Activated CD4-positive, alpha-beta T cell treated with anti-CD3 and anti-CD28 coated beads, Interleukin-2, amount 50 U/mL, for 4 hours (primary cell): ENCODE measurements at regions not wholly inside any gene's neighbourhood (a gene's known extent, or its start where the extent isn't known, plus 50 kb on each side); places are given as distances from the start of the nearest gene placed in this dataset.

Experiments
- DNase-seq, 2 experiments: peaks; one replicate each; pipeline ENCODE4 v3.0.0-alpha.2; 2020

DNA sequence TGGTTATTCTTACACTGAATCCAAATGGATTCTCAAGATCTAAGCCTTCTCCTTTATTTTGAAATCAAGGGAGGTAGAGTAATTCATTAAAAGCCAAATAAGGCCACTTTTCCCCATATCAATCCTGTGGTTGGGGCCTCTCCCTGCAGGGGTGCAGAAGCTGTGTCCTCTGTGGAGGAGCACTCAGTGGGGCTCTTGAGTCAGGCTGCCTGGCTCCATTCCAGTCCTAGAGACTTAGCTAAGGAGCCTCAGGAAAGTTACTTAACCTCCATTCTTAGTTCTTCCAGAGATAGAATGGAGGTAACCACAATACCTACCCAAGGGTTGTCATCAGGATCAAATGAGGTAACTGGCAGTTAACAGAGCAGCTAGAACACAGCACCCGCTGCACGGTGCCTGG is 564.3 kb downstream of the CMPK2 start:
- no peak for DNase-seq

DNA sequence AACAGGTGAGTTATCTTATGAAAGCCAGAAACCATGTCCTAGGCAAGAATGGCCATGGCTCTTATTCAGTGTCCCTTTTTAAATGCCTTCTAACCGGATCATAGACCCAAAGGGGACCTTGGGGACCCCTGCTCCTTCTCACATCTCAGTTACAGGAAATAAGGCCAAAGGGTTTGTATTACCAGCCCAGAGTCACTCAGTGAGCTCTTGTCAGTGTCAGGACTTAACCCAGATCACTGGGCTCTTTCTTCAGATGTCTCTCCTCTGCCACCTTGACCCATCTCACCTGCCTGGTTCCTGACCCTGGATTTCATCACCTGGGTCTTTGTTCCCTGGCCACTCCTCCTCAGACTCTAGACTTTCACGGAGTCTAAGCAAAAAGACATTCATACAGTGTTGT is 556.7 kb downstream of the CMPK2 start:
- DNase-seq, result no peak

DNA sequence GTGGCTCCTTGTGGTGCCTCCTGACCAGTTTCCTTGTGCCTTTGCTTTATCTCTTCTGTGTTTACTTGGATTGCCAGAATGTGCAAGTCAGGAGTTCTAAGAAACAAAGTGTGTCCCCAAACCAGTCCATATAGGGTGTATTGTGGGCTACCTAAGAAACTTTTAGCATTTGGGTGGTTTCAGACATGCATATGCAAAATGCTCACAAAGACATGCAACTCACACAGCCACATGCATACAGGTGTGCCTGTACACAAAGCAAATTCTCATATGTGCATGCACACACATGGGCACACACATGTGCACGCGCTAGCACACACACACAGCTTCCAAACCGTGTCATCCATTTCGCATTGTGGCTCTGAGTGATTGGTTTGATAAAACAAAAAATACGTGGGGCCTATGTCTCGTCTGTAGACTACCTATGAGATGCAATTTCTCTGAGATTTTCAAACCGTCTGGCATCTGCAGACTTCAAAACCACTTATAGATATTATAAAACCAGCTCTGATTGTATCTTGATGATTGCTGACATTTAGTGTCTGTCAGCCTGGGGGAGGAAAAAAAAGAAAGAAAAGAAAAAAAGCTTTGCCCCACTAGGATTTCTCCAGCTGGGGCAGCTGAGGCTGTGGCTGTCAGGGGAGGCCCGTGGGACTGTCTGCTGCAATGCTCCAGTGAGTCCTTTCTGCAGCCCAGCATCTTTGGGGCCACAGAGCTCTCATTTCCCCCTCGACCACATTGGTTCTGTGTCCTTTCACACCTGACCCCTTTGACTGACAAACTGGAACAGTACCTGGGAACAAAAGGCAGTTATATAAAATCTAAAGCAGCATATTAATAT is 556.1 kb downstream of the CMPK2 start:
- no peak for DNase-seq

DNA sequence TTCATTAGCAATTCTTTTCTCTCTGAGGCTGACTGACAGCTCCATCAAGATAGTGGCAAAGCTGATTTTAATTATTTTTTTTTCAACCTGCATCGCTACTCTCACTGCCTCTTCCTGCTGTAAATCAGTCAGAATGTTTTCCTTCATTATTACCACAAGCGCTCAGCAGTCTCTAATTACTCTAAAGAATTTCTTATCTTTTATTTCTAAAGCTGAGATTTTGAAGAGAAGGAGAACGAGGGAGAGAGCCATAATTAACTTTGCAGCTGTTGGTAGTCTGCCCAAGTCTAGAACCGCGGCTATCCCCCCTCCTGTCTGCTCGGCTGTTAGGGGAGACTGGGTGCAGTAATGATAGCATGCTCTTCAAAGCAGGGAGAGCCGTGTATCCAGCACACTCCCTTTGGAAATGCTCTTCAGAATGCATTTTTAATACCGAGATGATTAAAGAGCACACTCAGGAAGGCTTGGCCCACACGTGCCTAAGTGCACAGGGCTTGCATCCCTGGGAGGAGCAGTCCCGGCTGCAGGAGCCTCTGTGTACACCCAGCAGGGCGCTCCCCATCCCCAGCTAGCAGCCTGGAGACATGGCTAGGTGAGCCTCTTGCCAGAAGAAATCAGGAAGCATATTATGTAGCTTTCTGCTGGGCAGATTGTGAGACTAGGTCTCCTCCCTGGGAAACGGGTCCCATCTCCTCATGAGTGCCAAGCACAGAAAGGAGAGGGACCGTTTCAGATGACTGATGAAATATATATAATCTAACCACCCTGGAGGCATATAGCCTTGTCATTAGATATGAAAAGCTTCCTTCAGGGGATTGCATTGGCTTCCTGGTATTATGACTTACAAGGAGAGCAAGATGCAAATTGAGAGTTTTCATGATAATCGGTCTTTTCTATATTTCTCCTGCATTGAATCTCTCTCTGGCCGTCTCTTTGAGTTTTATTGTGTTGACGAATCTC is 555.2 kb downstream of the CMPK2 start:
- DNase-seq, result no peak

DNA sequence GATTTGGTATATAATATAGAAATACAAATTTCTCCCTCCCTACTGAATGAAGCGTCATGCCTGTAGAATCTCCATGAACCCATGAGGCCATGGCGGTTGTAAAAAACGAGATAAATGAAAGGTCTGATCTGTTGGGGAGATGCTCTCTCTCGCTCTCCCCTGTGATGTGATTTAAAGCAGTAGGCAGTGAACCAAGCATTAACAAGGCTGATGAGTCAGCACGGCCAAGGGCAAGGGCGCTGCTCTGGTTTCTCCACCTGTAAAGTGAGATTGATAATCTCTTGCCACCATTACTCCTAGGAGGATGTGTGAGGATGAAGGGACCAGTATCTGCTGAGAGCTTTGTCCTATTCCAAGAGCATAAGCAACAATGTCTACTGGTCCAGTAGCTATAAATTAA is 553.3 kb downstream of the CMPK2 start:
- no peak for DNase-seq

DNA sequence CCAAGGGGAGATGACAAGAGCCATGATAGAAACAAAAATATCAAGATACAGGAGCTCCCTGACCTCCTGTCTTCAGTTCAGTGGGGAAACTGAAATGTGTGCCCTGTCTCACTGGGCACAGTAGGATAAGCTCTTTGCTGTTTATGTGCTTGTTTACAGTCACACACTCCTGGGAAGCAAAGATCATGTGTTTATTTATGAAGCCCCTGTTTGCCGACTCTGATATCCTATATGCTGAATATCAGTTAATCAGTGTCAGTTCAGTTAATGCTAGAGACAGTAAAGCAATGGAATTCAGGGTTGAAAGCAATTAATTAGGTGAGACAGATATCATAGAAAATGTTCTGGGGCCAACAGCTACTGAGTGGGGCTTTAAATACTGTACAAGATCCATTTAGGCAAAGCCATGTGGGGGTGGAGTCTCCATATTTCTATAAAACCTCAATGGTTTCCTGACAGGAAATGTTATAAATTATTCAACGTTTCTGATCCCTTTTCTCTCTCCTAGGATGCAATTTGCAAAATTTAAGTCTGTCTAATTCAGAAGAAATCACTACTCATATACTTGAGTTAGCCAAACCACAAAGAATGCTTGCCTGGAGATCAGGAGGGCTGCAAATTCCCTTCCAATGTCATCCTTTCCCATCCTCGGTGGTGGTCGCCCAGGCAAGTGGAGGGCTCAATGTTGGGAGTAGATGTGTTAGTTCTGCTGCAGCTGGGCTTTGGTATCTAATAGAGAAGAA is 551.3 kb downstream of the CMPK2 start:
- DNase-seq, result no peak

DNA sequence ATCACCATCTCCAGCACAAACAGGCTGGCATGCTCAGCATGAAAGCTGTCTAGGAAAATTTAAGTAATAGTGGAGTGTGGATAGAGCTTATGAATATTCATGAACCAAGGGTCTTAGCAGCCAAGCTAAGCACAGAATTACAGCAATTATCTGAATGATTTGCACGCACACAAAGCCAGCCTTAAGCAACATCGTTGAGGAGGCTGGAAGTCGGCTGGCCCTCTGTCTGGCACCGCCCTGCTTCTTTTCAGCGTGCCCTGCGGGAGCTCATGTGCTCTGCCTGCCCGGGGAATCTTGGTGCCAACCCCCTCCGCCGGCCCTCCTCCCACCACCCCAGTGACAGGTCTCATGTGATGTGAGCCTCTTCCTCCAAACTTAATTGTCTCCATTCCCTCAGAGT is 540.1 kb downstream of the CMPK2 start:
- no peak for DNase-seq

DNA sequence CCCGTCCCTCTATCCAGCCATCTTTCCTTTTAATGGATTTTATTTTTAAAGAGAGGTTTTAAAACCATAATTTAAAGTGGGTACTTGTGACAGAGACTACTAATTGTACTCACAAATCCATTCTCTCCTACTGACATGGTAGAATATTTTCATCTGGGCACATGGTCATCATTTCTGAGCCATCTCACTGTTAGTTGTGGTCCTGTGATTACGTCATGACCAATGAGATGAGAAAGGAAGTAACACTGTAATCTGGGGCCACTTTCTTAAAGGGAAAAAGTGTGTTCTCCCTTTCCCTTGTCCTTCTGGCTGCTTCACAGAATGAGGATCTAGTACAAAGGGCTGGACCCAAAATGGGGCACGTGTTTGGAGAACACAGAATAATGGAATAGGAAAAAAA is 538.7 kb downstream of the CMPK2 start:
- DNase-seq, result no peak

DNA sequence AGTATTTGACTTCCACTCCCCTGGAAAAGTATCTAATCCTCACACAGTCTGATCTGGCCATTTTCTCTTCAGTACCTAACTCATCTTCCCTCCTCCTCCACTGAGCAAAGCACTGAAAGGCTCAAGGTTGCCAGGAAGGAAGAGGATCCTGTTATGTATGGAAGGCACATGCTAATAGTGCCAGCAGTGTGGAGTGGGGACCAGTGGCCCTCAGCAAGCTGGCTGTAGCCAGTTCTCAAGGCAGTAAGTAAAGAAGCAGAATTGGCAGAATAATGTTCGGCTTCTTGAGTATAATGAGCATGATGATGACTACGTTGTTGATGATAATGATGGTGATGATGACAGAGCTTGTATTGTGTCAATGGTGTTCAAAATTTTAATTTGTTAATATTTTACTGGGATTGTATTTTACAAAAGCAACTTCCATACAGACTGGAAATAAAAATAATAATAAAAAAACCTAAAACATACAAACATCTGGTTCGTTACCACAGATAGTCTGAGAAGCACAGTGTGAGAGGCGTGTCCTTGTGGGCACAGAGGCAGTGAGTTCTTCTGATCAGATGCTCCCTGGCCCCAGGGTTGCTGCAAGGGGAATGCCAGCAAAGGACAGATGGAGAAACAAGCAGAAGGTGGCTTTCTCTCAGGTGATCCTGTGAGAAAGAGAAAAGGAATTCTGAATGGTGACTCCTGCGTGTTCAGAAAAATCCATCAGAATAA is 528.8 kb downstream of the CMPK2 start:
- no peak for DNase-seq

DNA sequence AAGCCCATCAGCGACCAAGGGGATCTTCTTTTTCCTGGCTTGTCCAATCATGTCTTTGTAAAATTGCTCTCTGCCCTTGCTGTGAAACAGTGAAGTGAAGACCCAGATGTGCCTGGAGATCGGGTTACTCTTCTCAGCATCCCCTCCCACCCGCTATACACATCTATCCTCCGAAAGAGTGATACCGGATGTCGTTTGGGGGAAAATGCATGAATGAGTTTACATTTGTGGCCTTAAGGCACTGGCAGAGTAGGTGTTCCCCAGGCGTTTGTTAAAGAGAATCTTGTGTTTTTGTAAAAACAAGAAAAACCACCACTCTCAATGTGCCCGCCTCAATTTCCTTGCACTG is 528.3 kb downstream of the CMPK2 start:
- DNase-seq, result no peak

DNA sequence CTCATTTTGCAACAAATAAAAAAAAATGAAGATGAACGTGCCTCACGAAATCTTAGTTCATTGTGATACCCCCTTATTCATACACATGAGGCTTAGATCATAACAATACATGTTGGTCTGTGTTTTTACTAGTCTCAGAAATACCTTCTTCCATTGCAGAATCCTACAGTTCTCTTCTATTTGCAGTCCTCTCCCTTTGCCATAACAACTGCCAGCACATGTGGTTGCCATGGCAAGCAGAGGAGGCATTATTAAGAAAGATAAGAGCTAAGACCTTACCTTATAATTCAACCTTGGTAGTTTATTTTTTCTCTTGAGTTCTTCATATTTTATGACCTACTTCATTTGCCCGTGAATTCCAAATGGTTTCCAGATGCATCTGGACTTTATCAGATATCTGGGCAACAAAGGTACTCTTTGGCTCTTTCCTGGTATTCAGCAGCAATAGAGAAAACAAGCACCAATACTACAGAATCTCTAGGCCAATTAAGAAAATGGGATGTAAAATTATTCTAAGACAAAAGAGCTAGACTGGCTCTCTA is 524.0 kb downstream of the CMPK2 start:
- no peak for DNase-seq

DNA sequence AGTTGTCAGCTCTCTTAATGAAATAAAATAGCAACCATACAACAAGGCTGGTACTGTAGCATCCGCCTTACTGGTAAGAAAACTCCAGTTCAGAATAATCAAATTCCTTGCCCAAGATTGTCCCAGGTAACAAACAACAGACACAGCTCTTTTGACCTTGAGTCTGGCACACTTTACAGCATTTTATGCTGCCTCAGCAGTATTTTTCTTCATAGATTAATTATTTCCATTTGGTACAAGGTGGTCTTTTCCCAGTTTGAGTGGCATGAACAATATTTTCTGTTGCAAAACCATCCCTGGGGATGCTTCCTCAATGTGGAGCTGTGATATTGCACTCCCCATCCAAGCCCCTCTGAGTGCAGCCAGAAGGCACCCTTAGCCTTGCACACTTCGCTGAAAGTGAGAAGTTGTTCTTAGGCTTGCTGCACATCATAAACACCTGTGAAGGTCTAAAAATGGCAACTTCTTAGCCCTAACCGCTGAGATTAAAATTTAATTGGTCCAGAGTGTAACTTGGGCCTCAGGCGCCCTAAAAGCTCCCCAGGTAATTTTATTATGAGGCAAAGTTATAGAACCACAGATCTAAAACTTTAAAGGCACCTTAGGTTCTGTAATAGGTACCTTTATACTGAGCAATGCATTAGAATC is 523.3 kb downstream of the CMPK2 start:
- no peak for DNase-seq

DNA sequence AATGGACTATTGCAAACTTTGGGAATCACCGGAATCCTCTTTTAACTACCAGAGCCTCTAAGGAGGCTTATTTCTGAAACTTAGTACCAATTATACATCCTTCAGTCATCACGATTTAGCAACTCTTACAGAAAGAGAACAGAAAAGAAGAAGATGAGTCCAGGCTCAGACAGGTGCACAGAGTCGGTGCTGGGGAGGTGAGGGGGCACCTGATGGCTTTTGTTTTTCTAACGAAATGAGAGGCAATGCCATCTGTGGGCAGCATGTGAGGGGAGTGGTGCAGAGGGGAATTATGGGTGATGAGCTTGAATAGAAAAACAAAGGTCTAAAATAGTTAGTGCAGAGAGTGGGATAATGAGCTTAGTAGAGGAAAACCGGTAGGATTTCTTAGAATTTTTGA is 522.6 kb downstream of the CMPK2 start:
- no peak for DNase-seq

DNA sequence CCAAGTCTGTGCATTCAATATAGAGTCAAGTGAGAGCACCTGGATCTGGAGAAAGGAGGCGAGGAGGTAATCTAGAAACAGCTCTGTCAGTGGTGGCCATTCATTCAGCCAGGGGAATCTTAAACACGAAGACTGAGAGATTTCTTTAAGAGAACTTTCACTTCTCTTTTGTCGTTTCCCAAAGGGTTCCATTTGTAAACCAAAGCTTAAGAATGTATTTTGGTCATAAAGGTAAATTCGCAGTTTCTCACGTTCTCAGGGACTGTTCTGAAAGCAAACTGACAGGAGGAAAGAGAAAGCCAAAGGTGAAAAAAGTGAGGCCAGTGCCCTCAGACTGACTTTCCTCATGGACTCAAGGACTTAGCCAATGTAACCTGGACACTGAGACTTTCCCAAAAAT is 513.5 kb downstream of the CMPK2 start:
- DNase-seq, result no peak

DNA sequence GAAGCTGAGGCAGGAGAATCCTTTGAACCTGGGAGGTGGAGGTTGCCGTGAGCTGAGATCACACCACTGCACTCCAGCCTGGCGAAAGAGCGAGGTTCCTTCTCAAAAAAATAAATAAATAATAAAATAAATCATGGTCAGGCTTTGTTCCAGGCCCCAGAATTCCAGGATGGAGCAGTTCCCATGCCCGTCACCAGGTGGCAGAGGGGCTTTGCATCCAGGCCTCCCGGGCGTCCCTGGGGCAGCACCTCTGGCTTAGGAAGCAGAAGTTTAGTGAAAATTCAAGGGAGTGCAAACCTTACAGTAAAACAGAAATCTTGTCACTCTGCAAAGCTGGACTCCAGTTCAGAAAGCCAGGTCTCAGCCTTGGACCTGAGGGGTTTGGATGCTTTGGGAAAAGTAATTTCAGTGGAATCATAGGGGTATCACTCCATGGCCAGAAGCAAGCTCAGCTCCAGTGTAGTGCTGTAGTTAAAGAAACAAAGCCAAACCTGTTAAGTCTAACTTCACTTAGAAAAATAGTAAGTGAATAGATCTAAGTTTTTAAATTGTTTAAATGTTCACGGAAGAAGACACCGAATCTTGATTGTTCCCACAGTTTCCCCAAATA is 512.7 kb downstream of the CMPK2 start:
- DNase-seq, result no peak

DNA sequence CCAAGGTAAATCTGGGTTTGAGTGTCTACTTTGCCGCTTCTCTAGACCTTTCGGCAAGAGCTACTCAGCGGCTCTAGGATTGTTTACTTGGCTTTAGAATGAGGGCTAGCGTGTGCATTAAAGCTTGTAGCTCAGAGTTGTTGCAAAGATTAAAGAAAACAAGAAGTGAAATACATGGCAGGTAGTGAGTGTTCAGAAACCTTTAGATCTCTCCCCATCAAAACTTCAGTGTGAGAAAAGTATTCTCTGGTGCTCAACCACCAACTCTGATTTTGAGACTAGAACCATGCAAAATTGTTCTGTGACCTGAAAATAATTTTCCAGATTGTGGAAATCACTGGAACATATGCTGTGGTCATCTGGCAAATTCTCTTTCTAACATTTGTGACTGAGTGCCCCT is 512.0 kb downstream of the CMPK2 start:
- DNase-seq, result no peak

DNA sequence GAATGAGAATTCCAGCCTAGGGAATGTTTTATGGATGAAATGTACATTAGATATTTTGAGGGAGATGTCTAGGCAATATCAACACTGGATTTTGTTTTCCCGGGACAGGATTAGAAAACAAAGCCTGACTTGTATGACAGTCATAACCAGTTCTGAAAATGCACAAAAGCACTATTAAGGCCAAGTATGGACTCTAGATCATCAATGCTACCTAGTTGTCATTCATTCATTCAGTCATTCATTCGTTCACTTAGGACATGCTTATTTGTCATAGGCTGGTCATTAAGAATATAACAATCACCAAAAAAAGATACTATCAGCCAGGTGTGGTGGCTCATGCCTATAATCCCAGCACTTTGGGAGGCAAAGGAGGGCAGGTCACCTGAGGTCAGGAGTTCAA is 511.2 kb downstream of the CMPK2 start:
- no peak for DNase-seq

DNA sequence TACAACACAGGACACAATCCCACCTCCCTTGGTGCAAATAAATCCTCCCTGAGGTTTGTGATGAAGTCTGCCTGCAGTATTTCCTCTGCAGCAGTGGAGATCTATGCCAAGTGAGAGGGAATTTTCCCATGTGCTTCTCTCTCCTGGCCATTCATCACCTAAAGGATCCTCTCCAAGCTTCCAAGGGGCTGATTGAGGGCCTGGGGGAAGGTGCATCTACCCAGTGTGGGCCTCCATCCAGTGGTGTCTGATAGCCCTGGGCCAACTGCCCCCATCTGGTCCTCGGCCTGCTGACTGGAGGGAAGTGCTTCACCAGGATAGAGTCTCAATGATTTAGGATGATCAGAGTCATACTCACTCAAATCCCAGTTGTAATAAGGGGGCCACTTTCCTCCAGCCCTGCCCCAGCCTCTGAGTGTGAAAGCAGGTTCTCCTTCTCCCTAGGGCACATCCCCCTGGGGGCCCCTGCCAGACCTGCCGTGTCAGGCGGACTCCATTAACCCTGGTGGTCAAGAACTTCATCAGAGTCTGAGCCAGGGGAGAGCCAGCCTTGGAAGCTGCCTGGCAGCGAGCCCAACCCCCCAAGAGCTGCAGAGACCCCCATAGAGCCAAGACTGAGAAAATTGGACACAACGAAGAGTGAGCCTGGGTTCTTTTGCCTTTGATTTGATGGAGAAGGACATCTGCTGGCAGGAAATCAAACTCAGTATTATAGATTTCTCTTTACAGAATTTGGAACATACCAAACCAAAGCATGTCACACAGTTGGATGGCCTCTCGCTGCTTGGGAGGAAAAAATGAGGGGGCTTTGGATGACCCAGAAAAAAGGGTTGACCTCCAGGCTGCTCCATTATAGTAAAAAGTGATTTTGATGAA is 509.6 kb downstream of the CMPK2 start:
- DNase-seq, result no peak

DNA sequence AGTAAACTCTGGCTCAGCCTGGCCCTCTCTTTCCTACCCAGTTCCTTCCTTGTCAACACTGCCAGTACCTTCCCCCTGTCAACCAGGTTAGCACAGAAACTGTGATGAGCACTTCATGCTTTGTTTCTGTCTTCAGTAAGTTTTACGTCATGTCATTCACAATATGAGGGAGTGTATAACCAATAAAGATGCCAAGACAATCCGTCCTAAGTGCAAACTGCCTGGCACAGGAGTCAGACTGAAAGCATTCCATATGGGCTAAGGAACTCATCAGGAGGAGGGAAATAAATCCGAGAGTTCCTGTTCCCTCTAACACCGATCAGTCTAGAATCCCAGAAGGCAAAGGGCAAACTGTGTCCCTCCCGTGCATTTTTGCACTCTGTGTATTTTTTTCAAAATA is 507.2 kb downstream of the CMPK2 start:
- no peak for DNase-seq

DNA sequence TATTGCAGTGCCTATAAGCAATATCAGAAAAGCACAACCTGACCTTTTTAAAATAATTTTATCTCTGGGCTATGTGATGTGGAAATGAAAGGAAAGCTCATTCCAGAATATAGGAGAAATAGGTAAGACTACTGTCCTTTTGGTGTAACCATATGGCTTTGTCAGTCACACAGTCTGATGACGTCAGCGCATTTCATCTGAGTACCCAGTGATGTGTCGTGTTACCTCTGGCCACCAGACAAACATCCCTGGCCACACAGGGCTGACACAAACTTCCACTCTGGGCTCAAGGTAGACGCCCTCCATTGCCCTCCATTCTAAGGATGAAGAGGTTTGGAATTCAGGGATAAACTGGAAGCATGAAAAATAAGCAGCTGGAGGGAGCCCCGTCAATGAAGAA is 506.7 kb downstream of the CMPK2 start:
- no peak for DNase-seq
